CD4-positive, alpha-beta T cell (primary cell): ENCODE measurements at regions not wholly inside any gene's neighbourhood (a gene's known extent, or its start where the extent isn't known, plus 50 kb on each side); places are given as distances from the start of the nearest gene placed in this dataset.

Source experiments
- ATAC-seq: fragments of 200-7000 bp; cut with Tn5 transposase; one replicate; pipeline ENCODE4 v1.10.0; 2022; ENCODE audit warnings: mild to moderate bottlenecking; ENCODE audit not compliant: poor library complexity
- CTCF ChIA-PET: fragments of 350-600 bp; sonication (Branson Sonifier 250); formaldehyde crosslinking; loops from one replicate; lab custom pipeline; 2021; ENCODE audit warnings: antibody characterized with exemption, inconsistent platforms; lab: Charles Lee
- POLR2A ChIA-PET: fragments of 350-600 bp; sonication (Branson Sonifier 250); formaldehyde crosslinking; loops from one replicate; lab custom pipeline; 2021; ENCODE audit warnings: antibody characterized with exemption, inconsistent platforms; lab: Charles Lee
- DNase-seq, 14 experiments: peaks; one replicate each; pipeline ENCODE4 v3.0.0-alpha.2; 2013 to 2020; ENCODE audit warnings: mixed read lengths in 2 of 14
- H3K27ac ChIP-seq, 2 donors: one replicate each; pipeline versions ENCODE4 v1.5.1 to v1.7.0; 2013; ENCODE audit warnings: low read length in 2 of 2, low read depth in 1 of 2, mild to moderate bottlenecking in 1 of 2
- H3K27me3 ChIP-seq, 2 experiments: 1 replicate in 1 of 2; 2 replicates in 1 of 2; pipeline versions ENCODE4 v1.6.1 to v1.7.0; 2013; ENCODE audit warnings: low read length in 2 of 2, control low read depth in 1 of 2, mild to moderate bottlenecking in 1 of 2, moderate library complexity in 1 of 2; ENCODE audit not compliant: insufficient read depth in 2 of 2, control insufficient read depth in 1 of 2
- H3K36me3 ChIP-seq: one replicate; pipeline ENCODE4 v1.6.1; 2013; ENCODE audit warnings: low read length, control low read depth; ENCODE audit not compliant: insufficient read depth
- H3K4me1 ChIP-seq: one replicate; pipeline ENCODE4 v1.6.1; 2013; ENCODE audit warnings: low read length, control low read depth; ENCODE audit not compliant: insufficient read depth
- H3K4me3 ChIP-seq: one replicate; pipeline ENCODE4 v1.5.1; 2013; ENCODE audit warnings: mild to moderate bottlenecking, low read length, moderate library complexity
- H3K9me3 ChIP-seq, 2 experiments: 1 replicate in 1 of 2; 2 replicates in 1 of 2; pipeline versions ENCODE4 v1.6.1 to v1.7.0; 2013; ENCODE audit warnings: low read length in 2 of 2, mild to moderate bottlenecking in 2 of 2, control low read depth in 1 of 2, moderate library complexity in 1 of 2; ENCODE audit not compliant: control insufficient read depth in 1 of 2, insufficient read depth in 1 of 2
- H3K27ac Mint-ChIP-seq: one replicate; pipeline ENCODE4 v1.8.0; 2020; ENCODE audit warnings: mixed read lengths
- H3K27me3 Mint-ChIP-seq: one replicate; pipeline ENCODE4 v1.8.0; 2021; ENCODE audit warnings: mixed read lengths
- H3K36me3 Mint-ChIP-seq: one replicate; pipeline ENCODE4 v1.8.0; 2021; ENCODE audit warnings: low read depth, mixed read lengths
- H3K4me1 Mint-ChIP-seq: one replicate; pipeline ENCODE4 v1.8.0; 2021; ENCODE audit warnings: low read depth, mixed read lengths
- H3K4me3 Mint-ChIP-seq: one replicate; pipeline ENCODE4 v1.8.0; 2020; ENCODE audit warnings: mild to moderate bottlenecking, mixed read lengths
- H3K9me3 Mint-ChIP-seq: one replicate; pipeline ENCODE4 v1.8.0; 2020; ENCODE audit warnings: mixed read lengths
- CTCF ChIP-seq: fragments of 200-600 bp; IDR thresholded peaks from one replicate; pipeline ENCODE4 v1.8.0; 2022; ENCODE audit warnings: antibody characterized with exemption, mild to moderate bottlenecking
- intact Hi-C, 2 experiments: fragments of 100-400 bp; cut with DNase I in 1 of 2; cut with micrococcal nuclease in 1 of 2; formaldehyde crosslinking; loops; one replicate each; pipeline versions ENCODE4 v1.15.1 to v1.9.0; 2023 to 2025; cut with DNase I, micrococcal nuclease

- ATAC-seq (no peak), DNase-seq (no peak)
- no peak for TF ChIP-seq CTCF
- no peaks in the 10 kb centered on the region for H3K27me3 Mint-ChIP-seq
- H3K27ac Mint-ChIP-seq, result no peak overlapping the region
- H3K9me3 Mint-ChIP-seq, result no peaks in the 10 kb centered on the region
- intact Hi-C loops, result no loop called here
- H3K27me3 ChIP-seq, result no peaks in the 10 kb centered on the region
- no peak overlapping the region for H3K4me3 ChIP-seq
- H3K4me3 Mint-ChIP-seq, result no peak overlapping the region
- H3K36me3 Mint-ChIP-seq, result no peaks in the 10 kb centered on the region
- H3K36me3 ChIP-seq, result no peaks in the 10 kb centered on the region
- CTCF ChIA-PET, result no interaction called here
- no peak overlapping the region for H3K27ac ChIP-seq
- H3K9me3 ChIP-seq, result no peaks in the 10 kb centered on the region
- POLR2A ChIA-PET, result no interaction called here
- H3K4me1 ChIP-seq, result no peaks in the 10 kb centered on the region
- H3K4me1 Mint-ChIP-seq, result no peaks in the 10 kb centered on the region
Observed at GRCh38 chr13:105709181-105709580, 826.3 kb downstream of the EFNB2 start.

GRCh38 chr13:105703843-105704242 lies 831.6 kb downstream of the EFNB2 start:
- Mint-ChIP-seq H3K27me3 (no peaks in the 10 kb centered on the region), H3K4me1 (no peaks in the 10 kb centered on the region), H3K9me3 (no peaks in the 10 kb centered on the region), H3K27ac (no peak overlapping the region), H3K4me3 (no peak overlapping the region), H3K36me3 (no peaks in the 10 kb centered on the region)
- no peak for ATAC-seq
- Histone ChIP-seq H3K27me3 (no peaks in the 10 kb centered on the region), H3K27ac (no peak overlapping the region), H3K4me1 (no peaks in the 10 kb centered on the region), H3K36me3 (no peaks in the 10 kb centered on the region), H3K9me3 (peaks cover 0 to 3% of the 10 kb centered on the region in 2 experiments), H3K4me3 (no peak overlapping the region)
- TF ChIP-seq CTCF, result no peak
- intact Hi-C loops, result no loop called here
- no peak for DNase-seq
- ChIA-PET CTCF (no interaction called here), POLR2A (no interaction called here)

GRCh38 chr13:105702441-105702840 lies 833.0 kb downstream of the EFNB2 start:
- TF ChIP-seq CTCF, result no peak
- H3K9me3 Mint-ChIP-seq, result no peaks in the 10 kb centered on the region
- H3K4me1 ChIP-seq, result no peaks in the 10 kb centered on the region
- H3K4me3 ChIP-seq, result no peak overlapping the region
- POLR2A ChIA-PET, result no interaction called here
- peaks cover 0 to 3% of the 10 kb centered on the region in 2 experiments for H3K9me3 ChIP-seq
- no peaks in the 10 kb centered on the region for H3K27me3 Mint-ChIP-seq
- no peak overlapping the region for H3K27ac ChIP-seq
- CTCF ChIA-PET, result no interaction called here
- H3K4me1 Mint-ChIP-seq, result no peaks in the 10 kb centered on the region
- H3K27me3 ChIP-seq, result no peaks in the 10 kb centered on the region
- DNase-seq, result no peak
- H3K36me3 Mint-ChIP-seq, result no peaks in the 10 kb centered on the region
- ATAC-seq, result no peak
- intact Hi-C loops, result no loop called here
- H3K36me3 ChIP-seq, result no peaks in the 10 kb centered on the region
- H3K4me3 Mint-ChIP-seq, result no peak overlapping the region
- H3K27ac Mint-ChIP-seq, result no peak overlapping the region
